Stimulated activated CD8-positive, alpha-beta memory T cell treated with anti-CD3 and anti-CD28 coated beads, Interleukin-7, amount 100 ng/mL, for 4 hours (primary cell): ENCODE measurements at regions not wholly inside any gene's neighbourhood (a gene's known extent, or its start where the extent isn't known, plus 50 kb on each side); places are given as distances from the start of the nearest gene placed in this dataset.

ENCODE experiments used
- DNase-seq, 2 donors: peaks; one replicate each; pipeline ENCODE4 v3.0.0-alpha.2; 2020; ENCODE audit warnings: low read depth in 2 of 2

DNA sequence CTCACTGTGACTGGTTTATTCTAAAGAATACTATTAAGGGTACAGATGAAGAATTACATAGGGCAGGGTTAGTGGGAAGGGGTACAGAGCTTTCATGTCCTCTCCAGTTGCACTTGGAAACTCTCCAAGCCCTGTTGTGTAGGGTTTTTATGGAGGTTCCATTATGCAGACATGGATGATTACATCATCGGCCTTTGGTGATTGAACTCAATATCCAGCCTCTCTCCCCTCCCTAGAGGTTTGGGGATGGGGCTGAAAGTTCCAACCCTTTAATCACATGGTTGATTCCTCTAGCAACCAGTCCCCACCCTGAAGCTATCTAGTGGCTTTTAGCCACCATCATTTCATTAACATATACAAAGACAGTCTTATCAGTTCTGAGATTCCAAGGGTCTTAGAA lies 472.6 kb downstream of the BUD13 start:
- DNase-seq = no peak

DNA sequence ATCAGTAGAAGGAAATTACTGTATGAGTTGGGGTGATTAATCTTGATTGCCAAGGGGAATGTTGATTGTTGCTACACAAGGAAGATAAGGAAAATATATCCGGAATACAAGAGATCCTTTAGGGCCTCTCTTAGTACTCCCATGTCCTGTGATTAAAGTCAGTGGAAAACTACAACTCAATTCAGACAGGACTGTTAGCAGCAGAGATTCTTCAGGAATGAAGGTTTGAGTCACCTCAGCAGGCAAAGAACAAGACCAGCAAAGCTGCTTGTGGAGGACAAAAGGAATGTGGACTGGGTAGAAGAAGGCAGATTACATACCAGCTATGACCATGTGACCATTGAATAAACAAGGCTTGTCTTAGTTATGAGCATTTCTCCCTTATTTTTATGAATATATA lies 478.2 kb downstream of the BUD13 start:
- DNase-seq = no peak

DNA sequence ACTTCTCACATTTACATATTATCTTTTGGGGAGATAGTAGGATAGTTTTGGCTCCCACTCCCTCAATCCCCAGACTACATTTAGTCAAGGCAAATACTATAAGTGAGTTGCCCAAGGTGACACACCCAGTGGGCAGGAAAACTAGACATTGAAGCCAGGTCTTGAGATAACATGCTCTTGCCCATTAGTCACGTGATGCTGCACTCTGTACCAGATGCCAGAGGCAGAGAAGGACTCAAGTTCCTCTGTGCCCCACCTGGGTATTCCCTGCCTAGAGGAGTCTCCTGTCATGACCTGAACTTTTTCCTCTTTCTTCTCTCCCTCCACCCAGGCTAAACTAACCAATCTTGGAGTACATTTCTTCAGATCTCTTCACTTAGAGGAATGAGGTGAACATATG lies 484.9 kb downstream of the BUD13 start:
- DNase-seq = no peak

DNA sequence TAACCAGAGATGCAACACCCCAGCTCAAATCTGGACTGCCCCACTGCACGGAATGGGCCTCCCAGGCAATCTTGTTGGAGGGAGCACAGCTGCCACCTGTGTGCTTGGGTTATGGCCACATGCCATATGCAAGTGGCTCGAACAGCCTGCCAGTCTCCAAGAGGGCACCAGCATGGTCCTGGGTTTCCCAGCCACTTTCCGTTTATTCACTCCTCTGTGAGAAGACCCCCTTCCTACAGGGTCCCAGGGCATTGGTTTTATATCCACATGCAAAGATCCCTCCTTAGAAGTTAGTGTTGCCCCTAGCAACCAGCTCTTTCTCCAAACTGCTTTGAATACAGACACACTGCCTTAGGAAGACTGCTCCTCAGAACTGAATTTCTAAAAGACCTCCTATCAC lies 487.8 kb downstream of the BUD13 start:
- DNase-seq = no peak

- DNase-seq = no peak
Measured at GRCh38 chr11:116283300-116283699, 489.5 kb downstream of the BUD13 start.

DNA sequence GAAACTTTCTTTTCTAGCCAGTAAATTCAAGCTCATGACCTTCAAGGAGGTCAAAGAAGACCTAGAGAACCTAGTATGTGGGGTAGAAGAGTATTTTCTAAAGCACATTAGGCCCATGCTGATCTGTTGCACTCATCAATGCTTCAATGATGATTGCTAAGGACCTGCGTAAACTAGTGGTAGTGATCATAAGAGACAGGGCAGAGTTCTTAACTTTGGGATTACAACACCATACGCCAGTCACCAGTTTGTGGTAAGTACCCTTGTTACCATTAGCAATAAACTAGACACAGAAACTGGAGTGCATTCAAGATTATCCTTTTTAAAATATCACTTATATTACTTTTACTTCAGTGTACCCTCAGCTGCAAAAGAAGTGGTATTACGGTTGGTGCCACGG lies 490.3 kb downstream of the BUD13 start:
- DNase-seq = no peak

DNA sequence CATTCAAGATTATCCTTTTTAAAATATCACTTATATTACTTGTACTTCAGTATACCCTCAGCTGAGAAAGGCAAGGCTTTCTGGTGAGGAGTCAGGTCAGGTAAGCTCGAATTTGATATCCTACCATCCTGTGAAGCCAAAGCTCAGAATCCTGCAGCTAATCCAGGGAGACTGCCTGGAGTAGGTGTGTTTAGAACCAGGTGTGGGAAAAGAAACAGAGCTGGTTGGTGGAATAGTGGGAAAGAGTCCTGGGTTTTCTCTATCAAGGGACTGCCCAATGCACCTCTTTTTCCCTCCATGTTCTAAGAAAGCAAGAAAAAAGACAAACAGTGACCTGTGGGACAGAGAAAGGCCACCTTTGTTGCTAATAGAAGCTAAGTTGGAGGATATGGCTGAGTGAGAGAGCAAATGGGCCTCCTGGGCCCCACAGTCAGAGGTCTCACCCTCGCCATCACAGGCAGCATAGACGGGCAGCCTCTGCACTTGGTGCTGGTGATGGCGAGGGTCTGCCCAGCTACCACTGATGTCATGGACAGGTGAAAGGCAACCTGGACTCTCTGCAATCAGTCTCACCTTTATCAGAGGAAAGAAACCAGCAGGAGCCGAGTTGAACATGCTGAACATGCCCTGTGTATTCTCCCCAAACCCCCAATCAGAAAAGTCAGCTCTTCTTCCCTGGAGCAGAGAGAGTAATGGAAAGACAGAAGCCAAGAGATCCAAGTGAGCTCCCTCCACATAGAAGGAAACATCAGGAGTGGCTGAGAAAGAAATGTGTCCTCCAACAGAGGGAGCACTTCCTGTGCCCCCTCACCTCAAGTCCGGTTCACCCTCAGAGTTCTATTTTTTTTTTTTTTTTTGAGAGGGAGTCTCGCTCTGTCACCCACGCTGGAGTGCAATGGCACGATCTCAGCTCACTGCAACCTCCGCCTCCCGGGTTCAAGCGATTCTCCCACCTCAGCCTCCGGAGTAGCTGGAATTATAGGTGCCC lies 491.3 kb downstream of the BUD13 start:
- DNase-seq = no peak

DNA sequence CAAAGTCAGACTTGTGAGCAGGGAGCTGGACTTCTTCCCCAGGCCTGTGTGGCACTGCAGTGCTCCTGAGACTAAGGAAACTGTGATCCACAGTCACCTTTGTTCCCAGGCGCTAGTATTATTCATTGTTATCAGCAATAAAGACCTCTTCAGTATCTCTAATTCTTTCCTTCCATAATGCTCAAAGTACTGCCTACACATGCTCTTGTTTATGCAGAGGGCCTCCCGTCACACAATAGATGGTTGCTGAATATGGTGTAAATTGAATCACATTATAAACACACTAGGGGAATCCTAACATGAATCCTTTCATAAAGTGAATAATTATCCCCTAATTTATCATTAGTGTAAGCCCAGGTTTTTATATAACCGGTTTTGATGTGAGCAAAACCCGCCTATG lies 493.3 kb downstream of the BUD13 start:
- no peak for DNase-seq

- DNase-seq = no peak
Measured at GRCh38 chr11:116278076-116278475, 494.7 kb downstream of the BUD13 start.

GRCh38 chr11:116276051-116277044 lies 496.4 kb downstream of the BUD13 start:
- DNase-seq = peak; percentile 29 to 55

- DNase-seq = no peak
Measured at GRCh38 chr11:116275635-116276034, 497.2 kb downstream of the BUD13 start.

GRCh38 chr11:116274521-116274920 lies 498.3 kb downstream of the BUD13 start:
- DNase-seq = no peak

DNA sequence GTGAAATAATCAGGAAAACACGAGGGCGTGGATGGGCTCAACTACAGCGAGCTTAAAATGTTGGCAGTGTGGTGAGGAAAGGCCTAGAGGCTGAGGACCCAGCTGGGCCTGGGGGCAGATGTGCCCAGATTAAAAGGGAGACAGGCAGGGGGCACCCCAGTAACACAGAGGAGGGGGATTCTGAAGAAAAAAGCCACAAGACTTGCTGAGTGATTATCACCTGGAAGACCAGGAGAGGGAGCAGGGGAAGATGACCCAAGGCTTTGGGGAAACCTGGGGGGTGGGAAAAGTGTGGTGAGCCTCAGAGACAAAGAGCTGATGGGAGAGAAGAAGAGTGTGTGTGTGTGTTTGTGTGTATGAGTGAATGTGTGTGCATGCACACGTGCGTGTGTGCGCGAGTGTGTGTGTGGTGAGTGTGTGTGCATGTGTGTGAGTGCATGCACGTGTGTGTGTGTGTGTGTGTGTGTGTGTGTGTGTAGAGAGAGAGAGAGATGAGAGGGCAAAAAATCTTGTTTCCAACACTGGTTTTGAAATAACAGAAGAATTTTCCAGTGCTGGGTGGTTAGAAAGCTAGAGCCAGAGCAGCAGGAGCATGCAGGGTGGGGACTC lies 500.5 kb downstream of the BUD13 start:
- no peak for DNase-seq

DNA sequence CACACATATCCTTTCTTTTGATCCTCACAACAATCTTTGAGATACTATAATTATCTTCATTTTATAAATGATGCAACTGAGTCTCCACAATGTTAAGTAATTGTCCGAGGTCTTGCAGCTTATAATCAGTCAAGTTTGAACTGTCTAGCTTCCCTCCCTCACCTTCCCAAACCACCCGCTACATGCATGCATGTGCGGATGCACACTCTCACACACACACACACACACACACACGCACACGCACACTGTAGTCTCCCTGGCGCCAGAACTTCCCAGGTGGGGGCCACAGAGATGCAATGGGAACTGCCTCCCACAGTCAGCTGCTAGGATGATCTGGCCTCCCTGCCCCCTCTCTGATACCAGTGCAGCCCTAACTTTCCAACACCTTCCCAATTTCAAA lies 501.3 kb downstream of the BUD13 start:
- DNase-seq = no peak

DNA sequence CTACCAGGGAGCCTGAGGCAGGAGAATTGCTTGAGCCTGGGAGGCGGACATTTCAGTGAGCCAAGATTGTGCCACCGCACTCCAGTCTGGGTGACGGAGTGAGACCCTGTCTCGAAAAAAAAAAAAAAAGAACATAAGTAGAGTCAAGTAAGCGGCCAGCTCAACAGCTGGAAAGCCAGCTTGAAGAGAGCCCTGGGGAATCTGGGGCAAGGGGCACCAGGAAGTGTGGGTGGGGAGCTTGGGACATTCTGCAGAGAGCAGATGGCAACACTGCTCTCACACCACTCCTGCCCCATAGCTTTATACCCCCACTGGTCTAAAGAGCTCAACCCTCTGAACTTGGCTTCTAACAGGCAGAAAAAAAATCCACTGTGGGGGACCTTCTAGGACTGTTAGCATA lies 505.6 kb downstream of the BUD13 start:
- no peak for DNase-seq

DNA sequence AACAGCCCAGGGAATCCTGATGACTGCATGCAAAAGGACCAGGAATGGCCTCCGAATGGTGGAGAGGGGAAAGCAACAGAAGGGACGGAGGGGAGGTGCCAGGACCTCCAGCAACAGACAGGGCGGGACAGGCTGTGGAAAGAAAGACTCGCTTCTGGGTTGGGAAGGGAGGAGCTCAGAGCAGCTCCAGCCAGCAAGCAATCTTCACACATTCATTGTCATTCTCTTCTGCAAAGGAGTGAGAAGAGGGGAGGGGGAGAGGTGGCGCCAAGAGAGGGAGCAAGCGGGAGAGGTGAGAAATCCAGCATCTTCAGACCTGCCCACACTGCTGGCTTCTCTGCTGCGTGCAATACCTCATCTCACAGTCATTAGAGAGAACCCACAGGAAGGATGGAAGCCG lies 509.0 kb downstream of the BUD13 start:
- DNase-seq = no peak

- DNase-seq = no peak
Measured at GRCh38 chr11:116263019-116263418, 509.8 kb downstream of the BUD13 start.

DNA sequence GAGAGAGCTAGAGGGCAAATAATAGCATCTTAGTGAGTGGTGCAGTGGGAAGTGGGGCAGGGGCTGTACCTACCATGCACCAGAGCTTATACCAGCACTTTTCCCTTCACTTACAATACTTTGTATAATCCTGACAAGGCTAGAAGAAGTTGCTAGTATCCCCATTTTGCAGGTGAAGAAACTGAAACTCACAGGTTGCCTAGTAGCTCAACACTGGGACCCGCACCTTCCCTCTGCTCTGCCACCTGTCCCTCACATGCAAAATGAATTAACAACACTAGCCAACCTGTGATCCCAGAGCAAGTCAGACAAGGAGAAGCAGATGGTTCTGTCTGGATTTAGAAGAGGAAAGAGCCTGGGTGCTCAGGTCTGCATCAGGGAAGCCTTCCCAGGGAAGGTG lies 510.4 kb downstream of the BUD13 start:
- DNase-seq = no peak

DNA sequence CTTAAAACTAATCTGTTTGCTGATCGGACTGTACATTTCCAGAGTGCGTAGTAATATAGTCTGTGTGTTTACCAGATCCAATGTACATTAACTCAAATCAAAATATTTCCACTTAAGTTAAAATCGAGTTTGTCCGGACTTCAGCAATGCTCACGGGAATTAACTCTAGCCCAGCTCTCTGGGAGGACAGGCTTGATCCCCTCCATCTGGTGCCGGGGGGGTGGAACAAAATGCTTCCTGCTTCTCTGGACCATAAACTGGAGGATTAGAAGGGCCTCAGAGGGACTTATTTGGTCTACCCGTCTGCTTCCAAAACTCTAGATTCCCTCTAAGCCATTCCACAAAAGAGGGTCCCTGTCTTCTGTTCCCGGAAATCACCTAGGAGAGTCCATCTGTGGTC lies 511.2 kb downstream of the BUD13 start:
- DNase-seq = no peak

- no peak for DNase-seq
Measured at GRCh38 chr11:116258821-116259220, 514.0 kb downstream of the BUD13 start.

- DNase-seq = no peak
Measured at GRCh38 chr11:116257883-116258282, 514.9 kb downstream of the BUD13 start.

DNA sequence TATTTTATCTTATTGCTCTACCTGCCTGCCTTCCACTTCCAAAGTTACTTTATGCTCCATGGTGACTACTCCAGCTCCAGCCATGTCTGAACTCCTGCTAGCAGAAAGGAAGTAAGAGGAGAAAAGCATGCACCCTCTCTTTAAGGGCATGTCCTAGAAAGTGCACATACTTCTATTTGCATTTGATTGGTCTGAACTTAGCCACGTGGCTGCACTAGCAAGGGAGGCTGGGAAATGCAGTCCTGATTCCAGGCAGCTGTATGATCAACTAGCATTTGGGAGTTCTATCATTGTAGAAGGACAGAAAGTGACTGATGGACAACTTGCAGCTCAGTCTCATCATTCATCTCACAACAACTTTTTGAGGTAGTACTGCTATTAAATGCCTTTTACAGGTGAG lies 515.7 kb downstream of the BUD13 start:
- DNase-seq = no peak
